H9 (cell line): ENCODE measurements at regions not wholly inside any gene's neighbourhood (a gene's known extent, or its start where the extent isn't known, plus 50 kb on each side); places are given as distances from the start of the nearest gene placed in this dataset.

Experiments
- DNase-seq: peaks from one replicate; pipeline ENCODE4 v3.0.0-alpha.2; 2017
- H2AFZ ChIP-seq: one replicate; pipeline ENCODE4 v1.6.1; 2013; ENCODE audit warnings: mild to moderate bottlenecking, low read length, control low read depth, moderate library complexity
- H2AK5ac ChIP-seq: 2 replicates; pipeline ENCODE4 v1.6.1; 2013; ENCODE audit warnings: low read length, control low read depth, mixed read lengths; ENCODE audit not compliant: insufficient read length
- H2BK120ac ChIP-seq: one replicate; pipeline ENCODE4 v1.6.1; 2013; ENCODE audit warnings: low read depth, mild to moderate bottlenecking, low read length, control low read depth, inconsistent platforms; ENCODE audit not compliant: poor library complexity, severe bottlenecking
- H2BK12ac ChIP-seq: 2 replicates; pipeline ENCODE4 v1.6.1; 2013; ENCODE audit warnings: low read length, control low read depth, mixed read lengths, low read depth; ENCODE audit not compliant: insufficient read length
- H2BK15ac ChIP-seq: 2 replicates; pipeline ENCODE4 v1.6.1; 2013; ENCODE audit warnings: low read depth, low read length, control low read depth
- H2BK20ac ChIP-seq: one replicate; pipeline ENCODE4 v1.6.1; 2013; ENCODE audit warnings: low read depth, mild to moderate bottlenecking, low read length, control low read depth, inconsistent platforms; ENCODE audit not compliant: poor library complexity, severe bottlenecking
- H2BK5ac ChIP-seq: 2 replicates; pipeline ENCODE4 v1.6.1; 2013; ENCODE audit warnings: low read length, control low read depth, mixed read lengths; ENCODE audit not compliant: insufficient read length
- H3K14ac ChIP-seq: 2 replicates; pipeline ENCODE4 v1.6.1; 2013; ENCODE audit warnings: low read length, control low read depth; ENCODE audit not compliant: insufficient read depth
- H3K18ac ChIP-seq: 2 replicates; pipeline ENCODE4 v1.6.1; 2013; ENCODE audit warnings: low read depth, mild to moderate bottlenecking, mixed read lengths, low read length, control low read depth; ENCODE audit not compliant: insufficient read length
- H3K23ac ChIP-seq: 2 replicates; pipeline ENCODE4 v1.6.1; 2013; ENCODE audit warnings: low read length, control low read depth, mixed read lengths, low read depth; ENCODE audit not compliant: insufficient read length
- H3K23me2 ChIP-seq: 2 replicates; pipeline ENCODE4 v1.6.1; 2013; ENCODE audit warnings: low read depth, mild to moderate bottlenecking, mixed read lengths, low read length, control low read depth; ENCODE audit not compliant: insufficient read length, poor library complexity, severe bottlenecking
- H3K27ac ChIP-seq: 2 replicates; pipeline ENCODE4 v1.5.1; 2013; ENCODE audit warnings: low read length, control low read depth, mixed read lengths, low read depth; ENCODE audit not compliant: insufficient read length
- H3K27me3 ChIP-seq: 2 replicates; pipeline ENCODE4 v1.6.1; 2013; ENCODE audit warnings: low read length, control low read depth, inconsistent platforms; ENCODE audit not compliant: insufficient read depth
- H3K4ac ChIP-seq: 2 replicates; pipeline ENCODE4 v1.6.1; 2013; ENCODE audit warnings: low read depth, mild to moderate bottlenecking, control low read depth, inconsistent platforms, low read length, moderate library complexity
- H3K4me1 ChIP-seq: 2 replicates; pipeline ENCODE4 v1.6.1; 2013; ENCODE audit warnings: low read length, control low read depth, inconsistent platforms; ENCODE audit not compliant: insufficient read depth
- H3K4me2 ChIP-seq: 2 replicates; pipeline ENCODE4 v1.6.1; 2013; ENCODE audit warnings: low read length, control low read depth, mixed read lengths; ENCODE audit not compliant: insufficient read length, insufficient read depth
- H3K56ac ChIP-seq: 2 replicates; pipeline ENCODE4 v1.6.1; 2013; ENCODE audit warnings: low read depth, mild to moderate bottlenecking, mixed read lengths, low read length, control low read depth; ENCODE audit not compliant: insufficient read length
- H3K79me1 ChIP-seq: 2 replicates; pipeline ENCODE4 v1.6.1; 2013; ENCODE audit warnings: low read depth, mild to moderate bottlenecking, moderate library complexity, low read length, control low read depth, inconsistent platforms; ENCODE audit not compliant: insufficient read depth, poor library complexity, severe bottlenecking
- H3K79me2 ChIP-seq: 2 replicates; pipeline ENCODE4 v1.6.1; 2013; ENCODE audit warnings: low read length, control low read depth, inconsistent platforms; ENCODE audit not compliant: insufficient read depth
- H3K9ac ChIP-seq: 2 replicates; pipeline ENCODE4 v1.6.1; 2013; ENCODE audit warnings: low read length, control low read depth, mixed read lengths; ENCODE audit not compliant: insufficient read length; ENCODE audit errors: extremely low read depth
- H3K9me3 ChIP-seq: one replicate; pipeline ENCODE4 v1.6.1; 2013; ENCODE audit warnings: low read depth, low read length, inconsistent platforms; ENCODE audit not compliant: control insufficient read depth
- H3T11ph ChIP-seq: one replicate; pipeline ENCODE4 v1.6.1; 2013; ENCODE audit warnings: mild to moderate bottlenecking, low read length, control low read depth, inconsistent platforms
- H4K20me1 ChIP-seq: one replicate; pipeline ENCODE4 v1.6.1; 2013; ENCODE audit not compliant: control insufficient read depth, insufficient read length, insufficient read depth
- H4K5ac ChIP-seq: 2 replicates; pipeline ENCODE4 v1.6.1; 2013; ENCODE audit warnings: low read depth, mild to moderate bottlenecking, mixed read lengths, low read length, control low read depth; ENCODE audit not compliant: insufficient read length
- H4K8ac ChIP-seq: replicated peaks from 2 replicates; pipeline ENCODE4 v1.6.1; 2013; ENCODE audit warnings: low read length, control low read depth, mixed read lengths, low read depth; ENCODE audit not compliant: insufficient read length
- H4K91ac ChIP-seq: 2 replicates; pipeline ENCODE4 v1.6.1; 2013; ENCODE audit warnings: low read depth, mild to moderate bottlenecking, moderate library complexity, mixed read lengths, low read length, control low read depth; ENCODE audit not compliant: insufficient read length
- H3K27ac Mint-ChIP-seq, 3 experiments: 2 replicates in 2 of 3; 3 replicates in 1 of 3; pipeline ENCODE4 v1.8.0; 2020 to 2021; ENCODE audit warnings: mixed read lengths in 3 of 3, mild to moderate bottlenecking in 1 of 3, moderate library complexity in 1 of 3
- H3K27me3 Mint-ChIP-seq: 2 replicates; pipeline ENCODE4 v1.8.0; 2021; ENCODE audit warnings: low read depth, mild to moderate bottlenecking, moderate library complexity, mixed read lengths
- H3K36me3 Mint-ChIP-seq, 3 experiments: 2 replicates in 2 of 3; 3 replicates in 1 of 3; pipeline ENCODE4 v1.8.0; 2020 to 2021; ENCODE audit warnings: low read depth in 3 of 3, mixed read lengths in 3 of 3; ENCODE audit not compliant: insufficient read depth in 1 of 3
- H3K4me1 Mint-ChIP-seq, 2 experiments: 2 replicates each; pipeline ENCODE4 v1.8.0; 2020; ENCODE audit warnings: mixed read lengths in 2 of 2
- H3K4me3 Mint-ChIP-seq, 2 experiments: 2 replicates in 1 of 2; 3 replicates in 1 of 2; pipeline ENCODE4 v1.8.0; 2020 to 2021; ENCODE audit warnings: mild to moderate bottlenecking in 2 of 2, mixed read lengths in 2 of 2, moderate library complexity in 1 of 2
- H3K9me3 Mint-ChIP-seq, 2 experiments: 2 replicates in 1 of 2; 3 replicates in 1 of 2; pipeline ENCODE4 v1.8.0; 2020; ENCODE audit warnings: mild to moderate bottlenecking in 2 of 2, mixed read lengths in 2 of 2, moderate library complexity in 1 of 2
- CTCF ChIP-seq: fragments of 200-600 bp; sonication (generic); conservative IDR thresholded peaks from 3 replicates; pipeline ENCODE4 v1.8.0; 2021; ENCODE audit warnings: antibody characterized with exemption, mild to moderate bottlenecking
- WGBS: extraction: QIAGEN DNeasy Blood & Tissue Kit; methylation state at CpG from one replicate; pipeline ENCODE4 v1.1.7; 2013; ENCODE audit warnings: missing lambda C conversion rate, low lambda C conversion rate, mixed read lengths; ENCODE audit not compliant: insufficient read length; ENCODE audit errors: extremely low coverage; 5-methylcytosine and 5-hydroxymethylcytosine counted together

- no peak overlapping the region for H4K5ac ChIP-seq
- H2BK12ac ChIP-seq, result no peak overlapping the region
- no peak overlapping the region for H2BK20ac ChIP-seq
- no peaks in the 10 kb centered on the region for H3K79me2 ChIP-seq
- no peak overlapping the region for H2BK5ac ChIP-seq
- H3K27ac ChIP-seq, result no peak overlapping the region
- Mint-ChIP-seq H3K27me3 (no peaks in the 10 kb centered on the region), H3K36me3 (no peaks in the 10 kb centered on the region), H3K27ac (no peak overlapping the region), H3K9me3 (peaks cover 0 to 2% of the 10 kb centered on the region in 2 experiments; a peak in 1 of 5 replicates), H3K4me1 (peaks cover under 1 to 6% of the 10 kb centered on the region in 2 experiments), H3K4me3 (no peak overlapping the region)
- no peak overlapping the region for H3K14ac ChIP-seq
- DNase-seq, result no peak
- H2BK120ac ChIP-seq, result no peak overlapping the region
- H3K18ac ChIP-seq, result no peak overlapping the region
- no peak overlapping the region for H4K8ac ChIP-seq
- no peaks in the 10 kb centered on the region for H4K20me1 ChIP-seq
- H3K9me3 ChIP-seq, result no peaks in the 10 kb centered on the region
- no peak overlapping the region for H2AFZ ChIP-seq
- no peaks in the 10 kb centered on the region for H3K23me2 ChIP-seq
- H3K23ac ChIP-seq, result no peak overlapping the region
- no peaks in the 10 kb centered on the region for H3K4me1 ChIP-seq
- no peak for TF ChIP-seq CTCF
- H4K91ac ChIP-seq, result no peak overlapping the region
- no peak overlapping the region for H3K4ac ChIP-seq
- no peak overlapping the region for H3K4me2 ChIP-seq
- H3K27me3 ChIP-seq, result no peaks in the 10 kb centered on the region
- no peak overlapping the region for H3T11ph ChIP-seq
- H3K56ac ChIP-seq, result no peak overlapping the region
- H2BK15ac ChIP-seq, result no peak overlapping the region
- no CpG with 5 or more reads among the region's 3 CpGs for WGBS
- no peaks in the 10 kb centered on the region for H3K79me1 ChIP-seq
- H2AK5ac ChIP-seq, result no peak overlapping the region
- no peak overlapping the region for H3K9ac ChIP-seq
Measured at GRCh38 chr1:213383465-213383864, 332.4 kb downstream of the RPS6KC1 start.
